COLO829 (cell line): ENCODE measurements at regions not wholly inside any gene's neighbourhood (a gene's known extent, or its start where the extent isn't known, plus 50 kb on each side); places are given as distances from the start of the nearest gene placed in this dataset.
A peak's percentile ranks its signal among the peaks of the same experiment; 100 is the strongest.
"Not testable (repeated sequence)": the region's sequence is repeated elsewhere in the genome, so short reads cannot be mapped to it uniquely, and the experiment has no call there.

Experiments
- DNase-seq: peaks from one replicate; pipeline ENCODE4 v3.0.0; 2012; ENCODE audit warnings: low spot score

DNA sequence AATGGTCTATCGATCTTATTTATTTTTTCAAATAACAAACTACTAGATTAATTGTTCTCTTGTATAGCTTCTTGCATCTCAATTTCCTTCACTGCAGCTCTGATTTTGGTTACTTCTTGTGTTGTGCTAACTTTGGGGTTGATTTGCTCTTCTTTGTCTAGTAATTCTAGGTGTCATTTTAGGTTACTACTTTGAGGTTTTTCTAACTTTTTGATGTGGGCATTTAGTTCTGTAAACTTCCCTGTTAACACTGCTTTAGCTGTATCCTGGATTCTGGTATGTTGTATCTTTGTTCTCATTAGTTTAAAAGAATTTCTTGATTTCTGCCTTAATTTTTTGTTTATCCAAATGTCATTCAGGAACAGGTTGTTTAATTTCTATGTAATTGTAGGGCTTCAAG is 1188.0 kb downstream of the DNAJB9 start:
- no peak for DNase-seq

DNA sequence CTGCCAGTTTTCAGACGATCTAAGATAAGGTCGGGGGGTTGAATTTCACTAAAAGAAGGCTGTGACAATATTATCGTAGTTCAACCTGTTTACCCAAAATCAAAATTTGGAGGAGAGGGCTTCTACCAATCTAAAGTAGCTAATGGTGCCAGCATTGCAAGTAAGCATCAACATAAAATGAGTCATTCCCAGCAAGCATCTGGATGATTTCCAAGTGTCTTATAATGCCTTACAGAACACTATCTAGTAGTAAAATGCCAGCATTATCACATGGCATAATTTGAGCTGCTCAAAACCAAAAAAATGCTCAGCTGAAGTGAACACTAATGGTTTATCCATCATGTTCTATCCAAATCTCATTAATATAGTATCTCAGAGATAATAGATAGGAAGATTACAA is 1193.9 kb downstream of the DNAJB9 start:
- peak; percentile 4 for DNase-seq

DNA sequence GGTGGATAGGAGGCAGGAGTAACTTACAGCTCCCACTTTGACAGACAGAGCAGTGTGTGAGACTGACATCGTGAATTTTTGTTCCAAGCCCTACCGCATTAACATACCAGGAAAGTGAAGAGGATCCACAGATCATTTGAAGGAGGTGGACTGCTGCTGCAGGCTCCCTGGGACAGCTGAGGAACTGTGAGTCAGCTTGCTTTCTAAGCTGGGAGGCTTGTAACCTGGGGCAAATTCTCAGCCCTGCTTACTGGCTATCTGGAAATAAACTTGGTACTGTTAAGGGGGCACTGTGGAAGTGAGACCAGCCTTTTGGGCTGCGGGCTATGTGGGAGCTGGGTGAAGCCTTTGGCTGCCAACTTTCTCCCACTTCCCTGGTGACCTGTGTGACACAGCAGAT is 1202.5 kb downstream of the DNAJB9 start:
- DNase-seq, result no peak

DNA sequence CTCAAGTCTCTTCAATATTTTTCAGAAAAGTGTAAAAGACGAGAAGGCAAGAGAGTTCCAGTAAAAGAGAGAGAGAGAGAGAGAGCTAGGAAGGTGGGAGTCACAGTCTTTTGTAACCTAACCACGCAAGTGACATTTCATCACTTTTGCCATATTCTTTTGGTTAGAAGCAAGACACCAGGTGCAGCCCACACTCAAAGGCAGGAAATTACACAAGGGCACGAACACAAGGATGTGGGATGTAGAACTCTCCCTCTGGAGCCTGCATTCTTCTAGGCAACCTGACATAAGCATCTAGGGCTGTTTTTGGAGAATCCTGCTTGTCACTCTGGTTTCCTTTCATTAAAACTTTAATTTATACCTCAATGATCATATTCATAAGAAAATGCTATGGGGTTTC is 1213.1 kb downstream of the DNAJB9 start:
- no peak for DNase-seq

DNA sequence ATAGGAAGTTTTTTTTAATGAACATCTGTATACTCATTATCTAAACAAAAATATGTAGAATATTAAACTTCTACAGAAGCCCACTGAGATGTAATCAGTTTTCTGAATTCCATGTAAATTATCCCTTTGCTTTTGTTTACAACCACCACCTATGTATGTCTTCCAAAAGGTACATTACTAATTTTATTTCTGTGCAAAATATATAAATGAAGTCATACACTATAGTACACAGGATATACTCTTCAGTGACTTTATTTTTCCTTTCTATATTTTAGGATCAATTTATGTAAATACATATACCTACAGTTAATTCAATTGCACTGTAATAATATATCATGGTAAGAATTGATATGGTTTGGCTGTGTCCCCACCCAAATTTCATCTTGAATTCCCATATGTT is 1236.9 kb downstream of the DNAJB9 start:
- DNase-seq, result no peak

DNA sequence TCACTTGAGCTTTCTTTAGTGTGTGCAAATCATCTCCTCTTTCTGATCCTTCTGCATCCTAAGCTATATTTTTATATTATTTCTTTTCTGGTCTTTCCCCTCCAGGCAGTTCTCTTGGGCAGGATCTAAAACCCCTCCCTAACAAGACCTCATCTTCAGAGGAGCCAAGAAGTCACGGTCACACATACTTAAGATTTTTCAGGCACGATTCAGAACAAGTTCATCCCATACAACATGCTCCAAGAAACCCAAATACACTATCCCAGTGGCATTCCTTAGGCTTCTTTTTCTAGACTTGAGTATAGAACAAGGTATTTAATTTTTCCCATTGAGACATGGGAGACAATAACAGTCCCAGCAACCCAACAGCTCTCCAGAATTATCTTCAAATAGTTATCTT is 1251.5 kb downstream of the DNAJB9 start:
- no peak for DNase-seq

DNA sequence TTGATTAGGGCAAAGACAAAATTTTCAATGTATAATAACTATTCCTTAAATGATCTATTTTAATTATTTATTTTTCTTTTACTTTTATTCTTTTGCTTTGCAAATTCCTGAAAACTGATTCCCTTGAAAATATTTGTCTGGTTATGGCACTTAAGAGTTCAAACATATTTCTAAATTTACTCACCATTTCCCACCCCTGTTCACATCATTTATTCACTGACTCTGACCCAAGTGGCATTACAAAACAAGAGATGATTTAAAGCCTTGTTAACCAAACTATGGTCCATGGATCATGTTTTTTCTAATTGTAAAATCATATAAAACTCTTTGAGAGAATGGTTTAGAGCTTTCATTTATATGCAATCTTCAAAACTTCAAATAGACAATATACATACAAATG is 1256.1 kb upstream of the LRRN3 start:
- DNase-seq, result no peak

DNA sequence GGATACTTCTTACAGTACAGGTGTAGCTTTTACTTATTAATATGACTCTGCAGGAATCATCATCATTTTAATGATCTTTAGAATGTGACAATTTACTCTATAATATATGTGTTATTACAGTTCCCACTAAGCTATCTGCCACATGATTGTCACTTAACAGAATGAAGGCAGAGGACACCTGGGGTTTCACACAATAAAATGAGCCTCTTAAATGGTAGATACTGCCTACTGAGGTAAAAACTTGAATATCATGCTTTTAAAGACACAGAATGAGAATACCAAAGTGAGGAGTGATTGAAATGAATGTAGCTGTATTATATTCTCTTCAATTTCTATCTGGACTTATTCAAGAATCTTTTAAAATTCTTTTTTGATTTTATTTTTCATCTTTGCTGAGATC is 1255.3 kb upstream of the LRRN3 start:
- no peak for DNase-seq

DNA sequence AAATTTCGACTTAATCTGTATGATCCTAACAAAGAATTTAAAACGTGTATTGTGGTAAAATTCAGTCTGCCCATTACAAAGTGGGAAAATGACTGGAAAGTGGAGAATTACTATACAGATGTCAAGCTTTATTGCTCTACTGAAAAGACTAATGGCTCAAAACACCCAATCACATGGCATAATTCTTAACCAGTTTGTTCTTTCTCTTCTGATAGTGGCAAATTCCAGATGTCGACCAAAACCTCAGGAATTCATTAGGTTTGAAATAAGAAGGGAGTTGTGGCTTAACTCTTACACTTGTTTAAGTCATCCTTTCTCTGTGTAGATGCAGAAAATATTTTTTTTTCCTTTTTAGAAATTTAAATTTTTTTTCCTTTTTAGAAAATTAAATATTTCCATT is 1254.9 kb upstream of the LRRN3 start:
- DNase-seq, result no peak

DNA sequence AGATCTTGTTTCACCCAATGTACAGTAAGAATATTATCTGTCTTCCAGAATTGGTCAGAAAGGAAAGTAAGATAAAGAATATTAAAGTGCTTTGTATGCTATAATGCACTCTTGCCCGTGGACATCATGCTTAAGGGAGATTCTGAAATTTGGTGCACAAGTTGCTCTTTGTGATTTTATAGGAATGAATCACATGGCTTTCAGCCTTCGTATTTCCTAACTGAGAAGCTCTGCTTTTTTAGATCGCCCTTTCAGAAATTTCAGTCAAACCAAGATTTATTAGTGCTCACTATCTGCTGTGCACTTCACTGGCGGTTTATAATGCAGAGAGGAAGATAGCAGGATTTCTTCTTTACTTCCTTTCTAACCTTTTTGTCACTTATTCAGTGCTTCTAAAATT is 1248.5 kb upstream of the LRRN3 start:
- peak; percentile 21 for DNase-seq

DNA sequence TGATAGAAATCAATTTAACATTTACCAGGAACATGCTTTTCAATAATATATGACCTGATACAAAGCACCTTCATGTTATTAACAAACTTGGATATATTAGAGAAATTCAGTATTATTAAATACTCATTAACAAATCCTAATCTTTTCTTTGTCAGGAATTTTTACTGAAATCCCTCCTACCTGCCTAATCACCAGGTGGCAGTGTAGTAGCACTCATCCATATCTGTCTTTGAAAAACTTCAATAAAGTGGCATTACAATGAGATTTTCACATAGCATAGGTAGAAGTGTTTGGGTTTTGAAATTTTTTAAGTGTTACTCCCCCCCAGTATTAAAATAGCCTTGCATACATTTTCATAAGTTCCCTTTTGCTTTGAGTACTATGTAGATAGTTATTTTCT is 1246.6 kb upstream of the LRRN3 start:
- DNase-seq, result no peak

DNA sequence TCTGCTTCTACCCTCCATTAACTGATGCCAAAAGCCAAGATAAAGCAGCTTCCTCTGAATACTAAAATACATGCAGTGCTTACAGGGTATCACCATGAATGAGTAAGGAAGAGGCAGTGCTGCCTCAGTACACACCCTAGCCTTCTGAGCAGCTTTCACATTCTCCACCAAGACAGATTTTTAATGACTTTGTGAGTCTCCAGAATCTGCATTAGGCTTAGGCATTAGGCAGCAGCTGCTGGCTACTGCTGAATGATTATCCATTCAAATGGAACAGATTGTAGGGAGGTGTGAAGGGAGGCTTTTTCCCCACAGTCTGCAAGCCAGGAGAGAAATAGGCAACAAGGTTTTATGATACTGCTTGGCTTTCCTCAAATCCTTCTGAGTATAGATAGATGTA is 1226.7 kb upstream of the LRRN3 start:
- DNase-seq, result no peak

DNA sequence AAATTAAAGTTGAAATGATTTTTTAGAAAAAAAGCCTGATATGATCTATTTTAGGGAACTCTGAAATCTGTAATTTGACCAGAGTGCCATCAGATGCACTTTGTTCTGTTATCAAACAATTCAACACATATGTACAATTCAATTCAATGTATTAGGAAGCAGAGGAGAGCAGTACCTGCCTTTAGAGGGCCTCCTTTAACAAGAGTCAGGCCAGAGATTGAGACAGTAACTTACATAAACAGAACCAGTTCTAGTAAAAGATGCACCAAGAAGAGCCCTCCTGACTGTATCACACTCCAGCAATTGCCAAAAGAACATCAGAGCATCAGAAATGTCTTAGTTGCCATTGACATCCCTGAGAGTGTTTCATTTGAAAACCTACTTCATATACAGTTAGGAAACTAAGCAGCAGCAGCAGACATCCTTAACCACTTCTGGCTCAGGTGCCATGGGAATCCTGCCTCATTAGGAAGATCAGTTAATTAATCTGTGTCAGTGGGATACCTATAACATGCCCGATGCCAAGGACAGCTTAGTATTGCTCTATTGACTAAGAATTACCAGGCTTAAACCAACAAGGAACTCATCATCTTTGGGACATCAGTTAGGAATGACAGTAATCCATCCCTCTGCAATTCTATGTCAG is 1222.6 kb upstream of the LRRN3 start:
- no peak for DNase-seq

DNA sequence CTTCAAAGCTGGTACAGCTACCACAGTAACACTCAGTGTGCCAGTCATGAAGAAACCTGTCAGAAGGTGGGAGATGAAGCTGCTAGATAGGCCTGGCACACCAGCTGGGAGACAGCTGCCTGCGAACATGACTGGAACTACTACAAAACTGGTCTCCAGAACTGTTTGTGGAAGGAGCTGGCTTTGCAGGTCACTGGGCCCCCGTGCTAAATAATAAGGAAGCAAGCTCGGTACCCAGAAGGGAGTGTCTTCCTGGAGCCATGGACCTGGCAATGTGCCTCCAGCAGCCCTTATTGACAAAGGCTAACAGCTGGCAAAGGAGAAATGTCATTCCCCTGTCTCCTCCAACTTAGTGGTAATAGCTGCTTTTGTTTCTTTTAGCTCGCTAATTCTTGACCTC is 1217.6 kb upstream of the LRRN3 start:
- no peak for DNase-seq

DNA sequence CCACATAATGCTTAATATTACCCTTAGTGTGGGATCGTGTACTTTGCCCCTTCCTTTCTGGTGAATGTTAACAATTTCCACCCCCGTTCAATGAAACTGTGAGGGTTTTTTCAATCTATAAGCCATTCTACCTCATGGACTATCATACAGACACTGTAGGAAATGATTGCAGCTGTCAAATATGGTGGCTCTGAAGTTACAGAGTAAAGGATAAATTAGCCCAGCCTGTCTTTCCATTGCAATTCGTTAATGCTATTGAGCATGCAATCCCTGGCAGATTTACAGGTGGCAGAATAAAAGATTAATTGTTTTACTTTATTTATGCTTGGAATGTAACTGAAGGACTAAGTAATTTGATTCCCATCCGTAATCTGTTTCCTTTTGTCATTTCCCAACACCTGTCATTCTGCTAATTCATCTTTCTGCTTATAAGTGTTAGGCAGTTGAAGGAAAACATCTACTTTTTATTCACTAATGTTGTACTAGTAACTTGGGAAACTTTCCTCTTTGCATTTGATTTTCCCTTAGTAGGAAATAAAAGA is 1211.6 kb upstream of the LRRN3 start:
- no peak for DNase-seq

DNA sequence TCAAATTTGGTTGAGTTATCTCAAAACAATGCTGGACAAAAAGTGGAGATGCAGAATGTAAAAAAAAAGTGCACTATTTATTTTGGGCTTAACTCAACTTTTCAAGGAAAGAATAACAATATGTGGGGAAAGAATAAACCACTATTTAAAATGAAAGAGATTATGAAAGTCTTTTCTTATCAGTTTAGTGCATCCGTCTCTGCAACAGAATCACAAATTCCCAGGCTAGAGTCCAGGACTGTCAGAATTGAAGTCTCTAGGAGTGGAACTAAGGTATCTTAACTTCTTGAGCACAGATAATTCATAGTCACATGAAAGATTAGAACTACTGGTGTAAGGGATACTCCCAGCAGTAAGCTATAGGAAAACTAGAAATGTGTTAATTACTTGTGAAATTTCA is 1200.3 kb upstream of the LRRN3 start:
- DNase-seq, result no peak

DNA sequence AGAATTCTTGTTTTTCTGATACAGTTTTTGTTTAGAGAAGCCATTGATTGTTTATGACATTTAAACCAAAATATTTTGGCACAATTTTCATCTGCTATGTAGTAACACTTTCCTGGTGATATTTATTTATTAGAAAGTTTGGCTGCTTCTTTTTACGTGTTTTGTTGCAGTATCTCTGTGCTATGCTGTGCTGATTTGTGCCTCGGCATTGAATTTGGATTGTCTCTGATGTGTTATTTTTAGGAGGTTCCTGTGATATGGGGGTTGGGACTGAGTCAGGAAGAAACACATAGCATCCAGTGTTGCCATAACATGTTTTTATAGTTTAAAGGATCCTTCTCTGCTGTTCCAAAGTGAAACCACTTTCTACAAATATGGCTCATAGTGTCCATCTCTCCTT is 1197.7 kb upstream of the LRRN3 start:
- no peak for DNase-seq

DNA sequence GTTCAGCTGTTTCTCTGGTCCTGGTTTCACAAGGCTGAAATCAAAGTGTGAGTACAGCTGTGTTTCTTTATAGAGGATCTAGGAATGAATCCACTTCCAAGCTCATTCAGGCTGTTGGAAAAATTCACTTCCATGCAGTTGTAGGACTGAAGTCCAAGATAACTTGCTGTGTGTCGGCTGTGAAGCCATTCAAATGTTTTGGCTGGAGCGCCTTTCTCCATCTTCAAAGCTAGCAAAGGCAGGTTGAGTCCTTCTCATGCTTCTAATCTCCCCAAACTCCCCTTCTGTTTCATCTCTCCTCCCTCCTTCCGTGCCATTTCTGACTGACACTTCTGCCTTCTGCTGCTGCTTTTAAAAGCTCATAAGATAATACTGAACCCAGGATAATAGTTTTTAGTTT is 1195.4 kb upstream of the LRRN3 start:
- DNase-seq, result no peak

DNA sequence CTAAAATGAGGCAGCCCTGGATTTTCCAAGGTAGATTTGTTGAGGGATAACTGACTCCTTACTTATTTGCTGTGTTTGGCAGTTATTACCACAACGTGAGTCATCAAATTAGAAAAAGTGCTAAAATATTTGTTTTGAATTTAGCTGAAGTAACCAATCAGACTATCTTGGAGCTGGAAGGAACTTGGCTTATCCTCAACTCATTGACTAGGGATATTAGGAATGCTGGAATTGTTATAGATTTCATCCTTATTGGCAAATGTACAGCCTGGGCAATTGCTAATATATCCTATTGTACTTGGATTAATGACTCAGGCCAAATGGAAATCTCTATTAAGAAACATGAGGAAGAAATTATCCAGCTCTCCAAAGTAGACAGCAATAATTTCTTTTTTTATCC is 1189.0 kb upstream of the LRRN3 start:
- no peak for DNase-seq

DNA sequence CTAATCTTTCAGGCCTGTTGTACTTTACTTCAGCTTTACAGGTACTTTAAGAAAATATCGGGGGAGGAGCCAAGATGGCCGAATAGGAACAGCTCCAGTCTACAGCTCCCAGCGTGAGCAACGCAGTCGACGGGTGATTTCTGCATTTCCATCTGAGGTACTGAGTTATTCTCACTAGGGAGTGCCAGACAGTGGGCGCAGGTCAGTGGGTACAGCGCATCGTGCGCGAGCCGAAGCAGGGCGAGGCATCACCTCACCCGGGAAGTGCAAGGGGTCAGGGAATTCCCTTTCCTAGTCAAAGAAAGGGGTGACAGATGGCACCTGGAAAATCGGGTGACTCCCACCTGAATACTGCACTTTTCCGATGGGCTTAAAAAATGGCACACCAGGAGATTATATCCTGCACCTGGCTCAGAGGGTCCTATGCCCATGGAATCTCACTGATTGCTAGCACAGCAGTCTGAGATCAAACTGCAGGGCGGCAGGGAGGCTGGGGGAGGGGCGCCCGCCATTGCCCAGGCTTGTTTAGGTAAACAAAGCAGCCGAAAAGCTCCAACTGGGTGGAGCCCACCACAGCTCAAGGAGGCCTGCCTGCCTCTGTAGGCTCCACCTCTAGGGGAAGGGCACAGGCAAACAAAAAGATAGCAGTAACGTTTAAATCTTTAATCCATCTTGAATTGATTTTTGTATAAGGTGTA is 1185.4 kb upstream of the LRRN3 start:
- DNase-seq, result not testable (repeated sequence)

DNA sequence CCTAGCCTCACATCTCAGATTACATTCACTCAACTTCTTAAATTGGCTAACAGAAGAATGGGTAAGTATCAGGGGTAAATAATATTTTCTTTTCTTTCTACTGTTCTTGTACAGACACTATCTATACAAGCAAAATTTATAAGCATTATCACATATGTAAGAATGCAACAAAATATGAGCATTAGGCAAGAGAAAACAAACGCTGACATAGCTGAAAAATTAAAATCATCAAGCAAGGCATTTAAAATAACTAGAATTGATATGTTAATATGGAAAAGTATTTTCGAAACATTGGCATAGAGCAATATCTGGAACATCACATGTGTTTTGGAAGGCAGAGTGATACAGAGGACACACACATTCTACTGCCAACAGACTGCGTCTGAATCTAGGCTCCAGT is 1175.3 kb upstream of the LRRN3 start:
- no peak for DNase-seq

DNA sequence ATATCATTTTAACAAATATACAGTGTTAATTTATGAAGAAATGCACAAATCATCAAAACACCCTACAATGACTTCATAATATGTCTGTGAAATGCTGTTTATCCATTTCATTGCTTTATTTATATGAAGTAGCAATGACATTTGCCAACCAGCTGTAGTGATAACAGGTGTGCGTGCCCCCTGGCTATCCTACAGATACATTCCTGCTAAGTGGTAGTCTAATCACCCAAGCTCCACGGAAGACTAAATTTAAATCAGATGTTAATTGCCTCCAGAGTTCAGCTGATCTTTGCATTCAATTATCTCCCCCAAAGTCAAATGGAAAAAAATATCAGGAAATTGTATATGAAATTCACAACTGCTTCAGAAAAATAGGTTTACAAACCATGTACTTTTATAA is 1164.2 kb upstream of the LRRN3 start:
- DNase-seq, result no peak

DNA sequence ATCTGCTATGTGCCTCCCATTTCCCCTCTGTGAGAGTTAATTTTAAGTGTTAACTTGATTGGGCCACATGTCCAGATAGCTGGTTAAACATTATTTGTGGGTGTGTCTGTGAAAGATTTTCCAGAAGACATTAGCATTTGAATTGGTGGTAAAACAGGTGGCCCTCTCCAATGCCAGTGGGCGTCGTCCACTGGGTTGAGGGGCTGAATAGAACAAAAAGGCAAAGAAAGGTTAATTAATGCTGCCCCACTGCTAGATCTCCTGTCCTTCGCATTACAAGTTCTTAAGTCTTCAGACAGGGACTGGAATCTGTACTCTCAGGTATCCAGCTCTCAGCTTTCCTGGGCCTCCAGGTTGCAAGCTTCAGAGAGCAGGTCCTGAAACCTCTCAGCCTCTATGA is 1160.9 kb upstream of the LRRN3 start:
- no peak for DNase-seq

DNA sequence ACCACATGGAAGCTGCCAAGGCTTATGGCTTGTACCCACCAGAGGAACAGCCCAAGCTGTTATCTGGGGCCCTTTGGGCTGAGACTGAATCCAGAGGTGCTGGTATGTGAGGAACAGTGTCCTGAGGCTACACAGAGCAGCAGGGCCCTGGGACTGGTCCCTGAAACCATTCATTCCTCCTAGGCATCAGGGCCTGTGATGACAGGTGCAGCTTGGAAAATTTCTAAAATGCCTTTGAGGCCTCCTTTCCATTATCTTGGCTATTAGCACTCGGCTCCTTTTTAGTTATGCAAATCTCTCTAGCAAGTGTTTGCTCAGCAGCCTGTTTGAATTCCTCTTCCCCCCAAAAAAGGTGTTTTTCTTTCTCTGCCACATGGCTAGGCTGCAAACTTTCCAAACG is 1151.7 kb upstream of the LRRN3 start:
- DNase-seq, result no peak
